A549 (cell line): ENCODE measurements at regions not wholly inside any gene's neighbourhood (a gene's known extent, or its start where the extent isn't known, plus 50 kb on each side); places are given as distances from the start of the nearest gene placed in this dataset.

Experiments
- ATAC-seq, 2 experiments: fragments of 200-7000 bp in 1 of 2; fragments of >200 bp in 1 of 2; cut with Nextera tagmentation in 1 of 2; cut with Tn5 transposase in 1 of 2; 3 replicates each; pipeline versions ENCODE4 v1.8.0 to v1.9.1; 2018 to 2020; ENCODE audit warnings: mild to moderate bottlenecking in 1 of 2, moderate library complexity in 1 of 2
- CTCF ChIA-PET: fragments of 300-600 bp; sonication (Branson Sonifier 250); formaldehyde crosslinking; extraction: SDS; loops from one replicate; lab custom pipeline; 2021; ENCODE audit warnings: antibody characterized with exemption, inconsistent platforms; lab: Yijun Ruan, JAX
- POLR2A ChIA-PET: fragments of 350-600 bp; formaldehyde crosslinking; extraction: SDS; loops from one replicate; lab custom pipeline; 2021; ENCODE audit warnings: antibody characterized with exemption, inconsistent platforms; lab: Yijun Ruan, JAX
- DNase-seq, 2 experiments: peaks; one replicate each; pipeline versions ENCODE4 v3.0.0 to v3.0.0-alpha.2; 2011 to 2016; ENCODE audit warnings: low read depth in 1 of 2, low spot score in 1 of 2
- FAIRE-seq: peaks from 2 replicates; lab custom pipeline; 2011; peaks lifted over from hg19 to GRCh38; lab: Jason Lieb, UNC
- H3K27ac ChIP-seq, 2 experiments: fragments of >200 bp; sonication (Bioruptor Twin); formaldehyde crosslinking; 3 replicates each; pipeline ENCODE4 v1.5.1; 2016 to 2017
- H3K4me1 ChIP-seq: fragments of >200 bp; sonication (Bioruptor Twin); formaldehyde crosslinking; 3 replicates; pipeline ENCODE4 v1.6.1; 2016
- H3K4me2 ChIP-seq: fragments of >200 bp; sonication (Bioruptor Twin); formaldehyde crosslinking; 3 replicates; pipeline ENCODE4 v1.6.1; 2016
- H3K4me3 ChIP-seq: fragments of >200 bp; sonication (Bioruptor Twin); formaldehyde crosslinking; 3 replicates; pipeline ENCODE4 v1.5.1; 2016
- H3K9me3 ChIP-seq: fragments of >200 bp; sonication (Bioruptor Twin); formaldehyde crosslinking; 3 replicates; pipeline ENCODE4 v1.6.1; 2016
- CBX8 ChIP-seq: fragments of 200-600 bp; sonication (generic); IDR thresholded peaks from 2 replicates; pipeline ENCODE4 v1.6.1; 2016
- CHD2 ChIP-seq: fragments of 150-350 bp; IDR thresholded peaks from 2 replicates; pipeline ENCODE4 v1.6.1; 2014; ENCODE audit warnings: low read length; ENCODE audit not compliant: partially characterized antibody
- EHMT2 ChIP-seq: fragments of 200-600 bp; sonication (generic); IDR thresholded peaks from 2 replicates; pipeline ENCODE4 v1.6.1; 2016; ENCODE audit warnings: antibody characterized with exemption, low read depth, mild to moderate bottlenecking, moderate library complexity
- HEYL ChIP-seq: fragments of 250-450 bp; sonication (Bioruptor Pico); IDR thresholded peaks from 2 replicates; pipeline ENCODE4 v1.8.0; 2021; ENCODE audit warnings: mild to moderate bottlenecking, moderate library complexity
- HMGXB4 ChIP-seq: fragments of 250-450 bp; sonication (Bioruptor Pico); IDR thresholded peaks from 2 replicates; pipeline ENCODE4 v1.5.0; 2021; ENCODE audit warnings: mild to moderate bottlenecking, moderate library complexity, borderline replicate concordance
- HOXA7 ChIP-seq: fragments of 250-450 bp; sonication (Bioruptor Pico); IDR thresholded peaks from 2 replicates; pipeline ENCODE4 v1.5.0; 2020; ENCODE audit warnings: mild to moderate bottlenecking, moderate library complexity
- JUNB ChIP-seq: fragments of >200 bp; sonication (Bioruptor Twin); formaldehyde crosslinking; IDR thresholded peaks from 2 replicates; pipeline ENCODE4 v1.6.1; 2016
- KDM1A ChIP-seq: fragments of 200-600 bp; sonication (generic); IDR thresholded peaks from 2 replicates; pipeline ENCODE4 v1.6.1; 2016; ENCODE audit warnings: low read depth, mild to moderate bottlenecking
- KDM5A ChIP-seq: fragments of 200-600 bp; sonication (generic); IDR thresholded peaks from 2 replicates; pipeline ENCODE4 v1.6.1; 2016; ENCODE audit warnings: antibody characterized with exemption, mild to moderate bottlenecking
- MAFK ChIP-seq: fragments of 450-650 bp; IDR thresholded peaks from 2 replicates; pipeline ENCODE4 v1.6.1; 2014; ENCODE audit not compliant: partially characterized antibody
- NFE2L2 ChIP-seq: fragments of 150-350 bp; conservative IDR thresholded peaks from 2 replicates; pipeline ENCODE4 v1.6.1; 2014; ENCODE audit warnings: low read length
- NPAS2 ChIP-seq: fragments of 250-450 bp; sonication (Bioruptor Pico); IDR thresholded peaks from 2 replicates; pipeline ENCODE4 v1.8.0; 2022; ENCODE audit warnings: mild to moderate bottlenecking, moderate library complexity, borderline replicate concordance
- POLR2A ChIP-seq: IDR thresholded peaks from 2 replicates; pipeline ENCODE4 v1.6.1; 2012; ENCODE audit warnings: mild to moderate bottlenecking, low read length
- RAD21 ChIP-seq, 2 experiments: fragments of >200 bp in 1 of 2; sonication (Bioruptor Twin) in 1 of 2; formaldehyde crosslinking in 1 of 2; IDR thresholded peaks in 1 of 2; conservative IDR thresholded peaks in 1 of 2; 2 replicates in 1 of 2; 3 replicates in 1 of 2; pipeline ENCODE4 v1.6.1; 2012 to 2018; ENCODE audit warnings: inconsistent platforms in 1 of 2
- REST ChIP-seq: fragments of 200-600 bp; sonication (generic); IDR thresholded peaks from 2 replicates; pipeline ENCODE4 v1.6.1; 2016; ENCODE audit warnings: antibody characterized with exemption, mild to moderate bottlenecking, moderate library complexity
- RNF2 ChIP-seq: fragments of 200-600 bp; sonication (generic); IDR thresholded peaks from 2 replicates; pipeline ENCODE4 v1.6.1; 2016; ENCODE audit warnings: low read depth, mild to moderate bottlenecking, antibody characterized with exemption, moderate library complexity, borderline replicate concordance
- SMC3 ChIP-seq: fragments of >200 bp; sonication (Bioruptor Twin); formaldehyde crosslinking; IDR thresholded peaks from 3 replicates; pipeline ENCODE4 v1.6.1; 2018; ENCODE audit warnings: inconsistent platforms
- SREBF2 ChIP-seq: fragments of 450-650 bp; IDR thresholded peaks from 2 replicates; pipeline ENCODE4 v1.6.1; 2014; ENCODE audit warnings: mild to moderate bottlenecking, moderate library complexity
- TP53 ChIP-seq: fragments of 250-450 bp; sonication (Bioruptor Pico); IDR thresholded peaks from 2 replicates; pipeline ENCODE4 v1.5.0; 2021; ENCODE audit warnings: mild to moderate bottlenecking, moderate library complexity
- ZC3H11A ChIP-seq: fragments of 450-650 bp; IDR thresholded peaks from 2 replicates; pipeline ENCODE4 v1.6.1; 2014; ENCODE audit warnings: antibody characterized with exemption, mild to moderate bottlenecking
- ZSCAN20 ChIP-seq: fragments of 250-450 bp; sonication (Bioruptor Pico); IDR thresholded peaks from 2 replicates; pipeline ENCODE4 v1.8.0; 2022; ENCODE audit warnings: mild to moderate bottlenecking, moderate library complexity
- whole genome bisulfite sequencing: methylation state at CpG from one replicate; pipeline ENCODE4 v1.1.6; 2017; ENCODE audit errors: missing lambda C conversion rate; 5-methylcytosine and 5-hydroxymethylcytosine counted together
- TF ChIP-seq, protein P1 (sequence below): fragments of >200 bp; sonication (Bioruptor Twin); formaldehyde crosslinking; IDR thresholded peaks from 3 replicates; pipeline ENCODE4 v1.5.1; 2016
- TF ChIP-seq, protein P2 (sequence below): fragments of 250-450 bp; sonication (Bioruptor Pico); IDR thresholded peaks from 2 replicates; pipeline ENCODE4 v1.5.0; 2020; ENCODE audit warnings: low read depth, mild to moderate bottlenecking, moderate library complexity
- TF ChIP-seq, protein P3 (sequence below): fragments of 150-350 bp; IDR thresholded peaks from 2 replicates; pipeline ENCODE4 v1.6.1; 2014; ENCODE audit warnings: low read depth, mild to moderate bottlenecking, low read length

- DNase-seq (no peak), ATAC-seq (no peak), FAIRE-seq (no peak)
- Histone ChIP-seq H3K4me3 (no peak overlapping the region), H3K9me3 (no peaks in the 10 kb centered on the region), H3K4me1 (no peaks in the 10 kb centered on the region), H3K27ac (no peak overlapping the region), H3K4me2 (no peak overlapping the region)
- POLR2A ChIA-PET, result no interaction called here
- CTCF ChIA-PET, result no interaction called here
- TF ChIP-seq TP53 (CRISPR knock-in tag) (no peak), SMC3 (no peak), KDM1A (no peak), KDM5A (no peak), JUNB (no peak), MAFK (no peak), NPAS2 (CRISPR knock-in tag) (no peak), SREBF2 (no peak), HOXA7 (no peak), CHD2 (no peak), HMGXB4 (CRISPR knock-in tag) (no peak), REST (no peak), NFE2L2 (no peak), CBX8 (no peak), EHMT2 (no peak), RAD21 (conservative IDR thresholded peaks at IDR 0.05 in 1 of 2, IDR thresholded peaks at IDR 0.05 in 1 of 2) (no peak), RNF2 (no peak), HEYL (CRISPR knock-in tag) (no peak)
- TF ChIP-seq, protein P1, sequence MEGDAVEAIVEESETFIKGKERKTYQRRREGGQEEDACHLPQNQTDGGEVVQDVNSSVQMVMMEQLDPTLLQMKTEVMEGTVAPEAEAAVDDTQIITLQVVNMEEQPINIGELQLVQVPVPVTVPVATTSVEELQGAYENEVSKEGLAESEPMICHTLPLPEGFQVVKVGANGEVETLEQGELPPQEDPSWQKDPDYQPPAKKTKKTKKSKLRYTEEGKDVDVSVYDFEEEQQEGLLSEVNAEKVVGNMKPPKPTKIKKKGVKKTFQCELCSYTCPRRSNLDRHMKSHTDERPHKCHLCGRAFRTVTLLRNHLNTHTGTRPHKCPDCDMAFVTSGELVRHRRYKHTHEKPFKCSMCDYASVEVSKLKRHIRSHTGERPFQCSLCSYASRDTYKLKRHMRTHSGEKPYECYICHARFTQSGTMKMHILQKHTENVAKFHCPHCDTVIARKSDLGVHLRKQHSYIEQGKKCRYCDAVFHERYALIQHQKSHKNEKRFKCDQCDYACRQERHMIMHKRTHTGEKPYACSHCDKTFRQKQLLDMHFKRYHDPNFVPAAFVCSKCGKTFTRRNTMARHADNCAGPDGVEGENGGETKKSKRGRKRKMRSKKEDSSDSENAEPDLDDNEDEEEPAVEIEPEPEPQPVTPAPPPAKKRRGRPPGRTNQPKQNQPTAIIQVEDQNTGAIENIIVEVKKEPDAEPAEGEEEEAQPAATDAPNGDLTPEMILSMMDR, result no peak
- WGBS, result 60% methylated on average over 6 of the region's 6 CpGs
Observed at GRCh38 chr14:99098199-99098598, 173.8 kb downstream of the BCL11B start.

- Histone ChIP-seq H3K27ac (no peak overlapping the region), H3K4me3 (no peak overlapping the region), H3K4me2 (no peak overlapping the region), H3K9me3 (no peaks in the 10 kb centered on the region), H3K4me1 (no peaks in the 10 kb centered on the region)
- 34% methylated on average over 9 of the region's 16 CpGs for WGBS
- FAIRE-seq (no peak), ATAC-seq (no peak), DNase-seq (no peak)
- ChIA-PET POLR2A (no interaction called here), CTCF (interaction anchor here (0.9 kb wide), 1 partner anchor 13 kb away, joined by 3 read pairs; no protein-coding TSS in a partner anchor)
- TF ChIP-seq CBX8, result no peak
- TF ChIP-seq, protein P2, sequence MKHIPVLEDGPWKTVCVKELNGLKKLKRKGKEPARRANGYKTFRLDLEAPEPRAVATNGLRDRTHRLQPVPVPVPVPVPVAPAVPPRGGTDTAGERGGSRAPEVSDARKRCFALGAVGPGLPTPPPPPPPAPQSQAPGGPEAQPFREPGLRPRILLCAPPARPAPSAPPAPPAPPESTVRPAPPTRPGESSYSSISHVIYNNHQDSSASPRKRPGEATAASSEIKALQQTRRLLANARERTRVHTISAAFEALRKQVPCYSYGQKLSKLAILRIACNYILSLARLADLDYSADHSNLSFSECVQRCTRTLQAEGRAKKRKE (CRISPR knock-in tag), result no peak
- TF ChIP-seq RAD21 (conservative IDR thresholded peaks at IDR 0.05 in 1 of 2, IDR thresholded peaks at IDR 0.05 in 1 of 2), result no peak
- TF ChIP-seq, protein P3, sequence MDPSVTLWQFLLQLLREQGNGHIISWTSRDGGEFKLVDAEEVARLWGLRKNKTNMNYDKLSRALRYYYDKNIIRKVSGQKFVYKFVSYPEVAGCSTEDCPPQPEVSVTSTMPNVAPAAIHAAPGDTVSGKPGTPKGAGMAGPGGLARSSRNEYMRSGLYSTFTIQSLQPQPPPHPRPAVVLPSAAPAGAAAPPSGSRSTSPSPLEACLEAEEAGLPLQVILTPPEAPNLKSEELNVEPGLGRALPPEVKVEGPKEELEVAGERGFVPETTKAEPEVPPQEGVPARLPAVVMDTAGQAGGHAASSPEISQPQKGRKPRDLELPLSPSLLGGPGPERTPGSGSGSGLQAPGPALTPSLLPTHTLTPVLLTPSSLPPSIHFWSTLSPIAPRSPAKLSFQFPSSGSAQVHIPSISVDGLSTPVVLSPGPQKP, result no peak
- TF ChIP-seq CHD2, result no peak
- TF ChIP-seq POLR2A, result no peak
- TF ChIP-seq ZC3H11A, result no peak
- TF ChIP-seq ZSCAN20 (CRISPR knock-in tag), result no peak
- no peak for TF ChIP-seq REST
Observed at GRCh38 chr14:99099051-99099787, 172.8 kb downstream of the BCL11B start.
